DOHH2 (cell line): ENCODE measurements at regions not wholly inside any gene's neighbourhood (a gene's known extent, or its start where the extent isn't known, plus 50 kb on each side); places are given as distances from the start of the nearest gene placed in this dataset.

Experiments
- EZH2phosphoT487 ChIP-seq: fragments of 200-600 bp; sonication (generic); IDR thresholded peaks from 2 replicates; pipeline ENCODE4 v1.6.1; 2017; ENCODE audit warnings: borderline replicate concordance, mild to moderate bottlenecking, antibody characterized with exemption, low read length, moderate library complexity, mixed read lengths
- TF ChIP-seq, protein P1 (sequence below): fragments of 200-600 bp; sonication (generic); IDR thresholded peaks from one replicate; pipeline ENCODE4 v1.5.1; 2014; ENCODE audit warnings: antibody characterized with exemption, mild to moderate bottlenecking, low read depth, low read length; ENCODE audit not compliant: poor library complexity, severe bottlenecking

DNA sequence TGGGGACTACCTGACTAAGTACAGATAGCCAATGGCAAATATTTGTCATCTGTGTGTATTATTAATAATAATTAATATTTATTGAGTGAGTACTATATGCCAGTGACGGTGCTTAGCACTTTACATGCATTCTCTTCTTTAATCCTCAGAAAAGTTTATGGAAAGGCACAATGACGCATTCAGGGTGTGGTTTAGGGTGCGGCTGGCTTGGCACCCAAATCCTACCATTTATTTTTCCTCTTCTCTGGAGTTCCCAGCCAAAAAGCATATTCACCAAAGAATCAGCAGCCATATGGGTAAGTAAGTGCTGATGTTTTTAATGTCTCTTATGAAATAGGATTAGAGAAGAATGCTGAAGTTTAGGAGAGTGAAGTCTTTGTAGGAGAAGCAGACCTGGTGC is 140.4 kb upstream of the TP63 start:
- TF ChIP-seq, protein P1, sequence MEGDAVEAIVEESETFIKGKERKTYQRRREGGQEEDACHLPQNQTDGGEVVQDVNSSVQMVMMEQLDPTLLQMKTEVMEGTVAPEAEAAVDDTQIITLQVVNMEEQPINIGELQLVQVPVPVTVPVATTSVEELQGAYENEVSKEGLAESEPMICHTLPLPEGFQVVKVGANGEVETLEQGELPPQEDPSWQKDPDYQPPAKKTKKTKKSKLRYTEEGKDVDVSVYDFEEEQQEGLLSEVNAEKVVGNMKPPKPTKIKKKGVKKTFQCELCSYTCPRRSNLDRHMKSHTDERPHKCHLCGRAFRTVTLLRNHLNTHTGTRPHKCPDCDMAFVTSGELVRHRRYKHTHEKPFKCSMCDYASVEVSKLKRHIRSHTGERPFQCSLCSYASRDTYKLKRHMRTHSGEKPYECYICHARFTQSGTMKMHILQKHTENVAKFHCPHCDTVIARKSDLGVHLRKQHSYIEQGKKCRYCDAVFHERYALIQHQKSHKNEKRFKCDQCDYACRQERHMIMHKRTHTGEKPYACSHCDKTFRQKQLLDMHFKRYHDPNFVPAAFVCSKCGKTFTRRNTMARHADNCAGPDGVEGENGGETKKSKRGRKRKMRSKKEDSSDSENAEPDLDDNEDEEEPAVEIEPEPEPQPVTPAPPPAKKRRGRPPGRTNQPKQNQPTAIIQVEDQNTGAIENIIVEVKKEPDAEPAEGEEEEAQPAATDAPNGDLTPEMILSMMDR = no peak
- no peak for TF ChIP-seq EZH2phosphoT487
